ENCODE measurements at regions not wholly inside any gene's neighbourhood (a gene's known extent, or its start where the extent isn't known, plus 50 kb on each side); places are given as distances from the start of the nearest gene placed in this dataset.

- no peak for TF ChIP-seq CTCF (conservative IDR thresholded peaks at IDR 0.05; ENCODE audit: low read length)
- no peak for TF ChIP-seq EZH2phosphoT487 (IDR thresholded peaks at IDR 0.05; ENCODE audit: borderline replicate concordance, low read depth, low read length)
These were observed 105.3 kb downstream of the ARRDC3 start for GRCh38 chr5:91277840-91278239.

All from OCI-LY7 (cell line).